Osteoblast (primary cell): ENCODE measurements at regions not wholly inside any gene's neighbourhood (a gene's known extent, or its start where the extent isn't known, plus 50 kb on each side); places are given as distances from the start of the nearest gene placed in this dataset.

Experiments
- DNase-seq: peaks from one replicate; pipeline ENCODE4 v3.0.0; 2011; ENCODE audit warnings: low spot score, mixed read lengths; ENCODE audit not compliant: insufficient read length; ENCODE audit errors: missing footprints
- H2AFZ ChIP-seq: 2 replicates; pipeline ENCODE4 v1.6.0; 2011; ENCODE audit warnings: mild to moderate bottlenecking, low read length
- H3K27ac ChIP-seq: 2 replicates; pipeline ENCODE4 v1.5.1; 2011; ENCODE audit warnings: mild to moderate bottlenecking, low read depth, low read length, moderate library complexity
- H3K27me3 ChIP-seq: 2 replicates; pipeline ENCODE4 v1.6.0; 2012; ENCODE audit warnings: mild to moderate bottlenecking, control low read depth, inconsistent platforms, low read length, moderate library complexity; ENCODE audit not compliant: insufficient read depth
- H3K36me3 ChIP-seq: 2 replicates; pipeline ENCODE4 v1.5.1; 2011; ENCODE audit warnings: mild to moderate bottlenecking, low read length, control low read depth, moderate library complexity; ENCODE audit not compliant: insufficient read depth
- H3K4me1 ChIP-seq: 2 replicates; pipeline ENCODE4 v1.5.1; 2011; ENCODE audit warnings: mild to moderate bottlenecking, low read length, control low read depth, moderate library complexity; ENCODE audit not compliant: insufficient read depth
- H3K4me2 ChIP-seq: 2 replicates; pipeline ENCODE4 v1.6.0; 2011; ENCODE audit warnings: mild to moderate bottlenecking, low read length; ENCODE audit not compliant: insufficient read depth
- H3K4me3 ChIP-seq: fragments of 200-600 bp; sonication (generic); 3 replicates; pipeline ENCODE4 v1.5.1; 2012; ENCODE audit warnings: mild to moderate bottlenecking, low read length, inconsistent platforms; ENCODE audit not compliant: insufficient read depth
- H3K79me2 ChIP-seq: 2 replicates; pipeline ENCODE4 v1.6.0; 2012; ENCODE audit warnings: mild to moderate bottlenecking, low read length, control low read depth, inconsistent platforms; ENCODE audit not compliant: insufficient read depth
- H3K9me3 ChIP-seq: 2 replicates; pipeline ENCODE4 v1.5.1; 2011; ENCODE audit warnings: low read depth, low read length, control low read depth
- H4K20me1 ChIP-seq: 2 replicates; pipeline ENCODE4 v1.6.0; 2012; ENCODE audit warnings: mild to moderate bottlenecking, low read length, control low read depth; ENCODE audit not compliant: insufficient read depth
- CTCF ChIP-seq: IDR thresholded peaks from 2 replicates; pipeline ENCODE4 v1.5.1; 2011; ENCODE audit warnings: mild to moderate bottlenecking, low read depth, low read length, moderate library complexity; ENCODE audit errors: extremely low read depth

DNA sequence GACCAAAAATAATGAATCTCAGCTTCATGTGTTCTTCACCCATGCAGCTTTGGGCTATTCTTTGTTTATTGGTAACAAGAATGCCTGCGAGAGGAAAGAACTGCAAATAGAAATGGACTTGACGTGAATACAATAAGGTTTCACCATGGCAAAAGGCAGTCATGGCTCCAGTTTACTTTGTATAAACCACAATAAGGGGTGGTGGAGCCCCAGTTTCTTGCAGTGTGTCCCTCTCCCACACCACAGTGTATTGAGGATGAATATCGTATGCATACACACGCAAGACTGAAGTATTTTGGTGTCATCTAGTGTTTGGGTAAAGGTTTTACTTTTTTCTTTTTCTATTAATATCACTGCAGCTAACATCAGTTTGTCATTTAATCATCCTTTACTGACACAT lies 159.7 kb upstream of the CNTN4 start:
- no peak overlapping the region for H3K27ac ChIP-seq
- no peaks in the 10 kb centered on the region for H3K27me3 ChIP-seq
- TF ChIP-seq CTCF: no peak
- H3K79me2 ChIP-seq: no peaks in the 10 kb centered on the region
- no peak overlapping the region for H2AFZ ChIP-seq
- no peak overlapping the region for H3K4me3 ChIP-seq
- no peaks in the 10 kb centered on the region for H3K9me3 ChIP-seq
- H3K4me1 ChIP-seq: no peaks in the 10 kb centered on the region
- DNase-seq: no peak
- H3K36me3 ChIP-seq: no peaks in the 10 kb centered on the region
- H3K4me2 ChIP-seq: no peak overlapping the region
- no peaks in the 10 kb centered on the region for H4K20me1 ChIP-seq

- Histone ChIP-seq H3K4me3 (no peak overlapping the region), H3K4me1 (no peaks in the 10 kb centered on the region), H3K36me3 (no peaks in the 10 kb centered on the region), H2AFZ (no peak overlapping the region), H3K27me3 (no peaks in the 10 kb centered on the region), H3K4me2 (no peak overlapping the region), H4K20me1 (no peaks in the 10 kb centered on the region), H3K9me3 (peaks cover 2% of the 10 kb centered on the region), H3K27ac (no peak overlapping the region), H3K79me2 (no peaks in the 10 kb centered on the region)
- no peak for TF ChIP-seq CTCF
- DNase-seq: no peak
Observed at GRCh38 chr3:1942781-1943180, 155.9 kb upstream of the CNTN4 start.

DNA sequence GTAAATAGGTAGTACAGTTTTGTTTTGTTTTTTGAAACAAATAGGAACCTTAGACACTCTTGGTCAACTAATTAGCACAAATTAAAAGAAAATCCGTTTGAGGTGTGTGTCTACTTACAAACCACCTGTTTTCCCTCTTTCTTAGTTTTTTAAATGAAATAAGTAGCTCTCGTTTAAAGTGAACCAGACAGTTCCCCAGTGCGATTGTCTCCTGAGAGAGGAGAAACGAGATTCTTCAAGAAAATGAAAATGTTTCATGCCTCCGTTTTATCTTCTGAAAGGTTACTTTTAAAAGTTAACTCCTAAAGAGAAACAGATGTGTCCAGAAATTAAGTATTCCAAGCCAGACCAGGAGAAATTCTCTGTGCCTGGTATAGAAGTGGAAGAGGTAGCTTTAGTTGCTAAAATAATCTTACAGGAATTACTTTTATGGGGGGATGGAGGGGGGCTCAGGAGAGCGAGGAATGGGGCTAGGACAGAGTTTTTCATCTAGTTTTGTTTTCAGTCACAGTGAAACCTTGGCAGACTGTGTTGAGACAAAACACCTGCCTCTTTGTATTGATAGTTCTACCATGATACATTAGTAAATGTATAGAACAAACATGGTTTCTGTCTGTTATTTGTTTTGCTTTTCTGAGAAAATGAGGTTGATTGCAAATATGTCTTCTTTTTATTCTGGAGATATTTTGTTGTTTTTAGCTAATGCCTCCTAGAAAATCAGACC lies 155.1 kb upstream of the CNTN4 start:
- Histone ChIP-seq H3K4me1 (no peaks in the 10 kb centered on the region), H3K9me3 (peaks cover 2% of the 10 kb centered on the region), H2AFZ (no peak overlapping the region), H3K4me2 (no peak overlapping the region), H3K79me2 (no peaks in the 10 kb centered on the region), H3K4me3 (no peak overlapping the region), H3K36me3 (no peaks in the 10 kb centered on the region), H3K27ac (no peak overlapping the region), H4K20me1 (no peaks in the 10 kb centered on the region), H3K27me3 (no peaks in the 10 kb centered on the region)
- no peak for TF ChIP-seq CTCF
- no peak for DNase-seq

DNA sequence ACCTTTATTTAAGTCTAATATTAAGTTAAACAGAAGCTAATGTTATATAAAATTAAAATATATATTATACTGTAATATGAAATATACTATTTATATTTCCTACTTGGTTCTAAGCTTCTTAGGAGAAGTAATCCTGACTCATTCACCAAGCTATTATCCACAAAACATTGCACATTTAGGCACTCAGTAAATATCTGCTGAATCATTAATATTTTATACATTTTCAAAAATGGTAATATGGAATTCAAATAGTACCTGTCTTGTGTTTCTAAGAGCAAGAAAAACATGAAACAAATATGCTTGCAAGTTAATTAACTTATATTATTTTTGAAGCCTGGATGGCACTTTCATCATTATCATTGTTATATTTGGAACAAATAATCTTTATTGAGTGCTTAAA lies 153.0 kb upstream of the CNTN4 start:
- Histone ChIP-seq H3K27ac (no peak overlapping the region), H4K20me1 (no peaks in the 10 kb centered on the region), H3K9me3 (peaks cover 2% of the 10 kb centered on the region), H3K4me2 (no peak overlapping the region), H3K4me1 (no peaks in the 10 kb centered on the region), H3K27me3 (no peaks in the 10 kb centered on the region), H3K79me2 (no peaks in the 10 kb centered on the region), H3K36me3 (no peaks in the 10 kb centered on the region), H2AFZ (no peak overlapping the region), H3K4me3 (no peak overlapping the region)
- TF ChIP-seq CTCF: no peak
- DNase-seq: no peak
